HUES6 (cell line): ENCODE measurements at regions not wholly inside any gene's neighbourhood (a gene's known extent, or its start where the extent isn't known, plus 50 kb on each side); places are given as distances from the start of the nearest gene placed in this dataset.

ENCODE experiments used
- H3K27ac ChIP-seq: 2 replicates; pipeline ENCODE4 v1.7.0; 2013; ENCODE audit warnings: low read depth, mild to moderate bottlenecking, low read length, inconsistent platforms
- H3K27me3 ChIP-seq: 2 replicates; pipeline ENCODE4 v1.6.1; 2013; ENCODE audit warnings: low read length; ENCODE audit not compliant: control insufficient read depth, insufficient read depth
- H3K36me3 ChIP-seq: 2 replicates; pipeline ENCODE4 v1.6.1; 2013; ENCODE audit warnings: low read length; ENCODE audit not compliant: control insufficient read depth, insufficient read depth
- H3K4me1 ChIP-seq: 2 replicates; pipeline ENCODE4 v1.6.1; 2013; ENCODE audit warnings: low read length; ENCODE audit not compliant: control insufficient read depth, insufficient read depth
- H3K4me3 ChIP-seq: 2 replicates; pipeline ENCODE4 v1.5.1; 2013; ENCODE audit warnings: low read depth, low read length
- H3K9ac ChIP-seq: one replicate; pipeline ENCODE4 v1.6.1; 2013; ENCODE audit warnings: mild to moderate bottlenecking, low read length
- H3K9me3 ChIP-seq: 2 replicates; pipeline ENCODE4 v1.6.1; 2013; ENCODE audit warnings: low read depth, low read length; ENCODE audit not compliant: control insufficient read depth, insufficient read depth

- Histone ChIP-seq H3K36me3 (no peaks in the 10 kb centered on the region), H3K4me3 (no peak overlapping the region), H3K27me3 (no peaks in the 10 kb centered on the region), H3K9me3 (0 out of 2 replicates have a peak, but pooled peaks cover 2% of the 10 kb centered on the region), H3K27ac (no peak overlapping the region), H3K9ac (no peak overlapping the region), H3K4me1 (no peaks in the 10 kb centered on the region)
These were observed 317.4 kb downstream of the DIPK2A start for GRCh38 chr3:144289057-144289456.

- no peaks in the 10 kb centered on the region for H3K27me3 ChIP-seq
- H3K27ac ChIP-seq = no peak overlapping the region
- H3K4me3 ChIP-seq = no peak overlapping the region
- H3K9me3 ChIP-seq = 0 out of 2 replicates have a peak, but pooled peaks cover 2% of the 10 kb centered on the region
- no peaks in the 10 kb centered on the region for H3K36me3 ChIP-seq
- no peak overlapping the region for H3K9ac ChIP-seq
- H3K4me1 ChIP-seq = no peaks in the 10 kb centered on the region
These were observed 323.3 kb downstream of the DIPK2A start for GRCh38 chr3:144294659-144295538.

GRCh38 chr3:144295613-144296012, 324.0 kb downstream of the DIPK2A start:
- Histone ChIP-seq H3K27ac (no peak overlapping the region), H3K4me1 (no peaks in the 10 kb centered on the region), H3K27me3 (no peaks in the 10 kb centered on the region), H3K9me3 (0 out of 2 replicates have a peak, but pooled peaks cover 2% of the 10 kb centered on the region), H3K36me3 (no peaks in the 10 kb centered on the region), H3K4me3 (no peak overlapping the region), H3K9ac (no peak overlapping the region)

GRCh38 chr3:144296808-144297207, 325.2 kb downstream of the DIPK2A start:
- Histone ChIP-seq H3K27ac (no peak overlapping the region), H3K9me3 (0 out of 2 replicates have a peak, but pooled peaks cover 3% of the 10 kb centered on the region), H3K4me1 (no peaks in the 10 kb centered on the region), H3K9ac (no peak overlapping the region), H3K27me3 (no peaks in the 10 kb centered on the region), H3K36me3 (no peaks in the 10 kb centered on the region), H3K4me3 (no peak overlapping the region)

- Histone ChIP-seq H3K27ac (no peak overlapping the region), H3K9ac (no peak overlapping the region), H3K36me3 (no peaks in the 10 kb centered on the region), H3K4me3 (no peak overlapping the region), H3K27me3 (no peaks in the 10 kb centered on the region), H3K4me1 (no peaks in the 10 kb centered on the region), H3K9me3 (peaks cover 21% of the 10 kb centered on the region)
These were observed 330.2 kb downstream of the DIPK2A start for GRCh38 chr3:144301863-144302262.

GRCh38 chr3:144307951-144308350, 336.3 kb downstream of the DIPK2A start:
- no peak overlapping the region for H3K4me3 ChIP-seq
- no peak overlapping the region for H3K27ac ChIP-seq
- no peaks in the 10 kb centered on the region for H3K4me1 ChIP-seq
- H3K27me3 ChIP-seq = no peaks in the 10 kb centered on the region
- no peaks in the 10 kb centered on the region for H3K36me3 ChIP-seq
- peaks cover 14% of the 10 kb centered on the region for H3K9me3 ChIP-seq
- no peak overlapping the region for H3K9ac ChIP-seq

GRCh38 chr3:144308396-144308795, 336.8 kb downstream of the DIPK2A start:
- Histone ChIP-seq H3K4me1 (no peaks in the 10 kb centered on the region), H3K9me3 (peaks cover 11% of the 10 kb centered on the region), H3K27me3 (no peaks in the 10 kb centered on the region), H3K4me3 (no peak overlapping the region), H3K9ac (no peak overlapping the region), H3K27ac (no peak overlapping the region), H3K36me3 (no peaks in the 10 kb centered on the region)

- H3K36me3 ChIP-seq = no peaks in the 10 kb centered on the region
- no peak overlapping the region for H3K9ac ChIP-seq
- H3K27ac ChIP-seq = no peak overlapping the region
- no peaks in the 10 kb centered on the region for H3K27me3 ChIP-seq
- no peaks in the 10 kb centered on the region for H3K9me3 ChIP-seq
- H3K4me3 ChIP-seq = no peak overlapping the region
- no peaks in the 10 kb centered on the region for H3K4me1 ChIP-seq
These were observed 341.1 kb downstream of the DIPK2A start for GRCh38 chr3:144312702-144313101.

- H3K27me3 ChIP-seq = no peaks in the 10 kb centered on the region
- H3K9ac ChIP-seq = no peak overlapping the region
- no peak overlapping the region for H3K4me3 ChIP-seq
- H3K4me1 ChIP-seq = no peaks in the 10 kb centered on the region
- no peak overlapping the region for H3K27ac ChIP-seq
- no peaks in the 10 kb centered on the region for H3K36me3 ChIP-seq
- no peaks in the 10 kb centered on the region for H3K9me3 ChIP-seq
These were observed 343.3 kb downstream of the DIPK2A start for GRCh38 chr3:144314946-144315345.

- H3K27me3 ChIP-seq = no peaks in the 10 kb centered on the region
- H3K27ac ChIP-seq = no peak overlapping the region
- H3K9me3 ChIP-seq = no peaks in the 10 kb centered on the region
- H3K9ac ChIP-seq = no peak overlapping the region
- H3K4me3 ChIP-seq = no peak overlapping the region
- no peaks in the 10 kb centered on the region for H3K36me3 ChIP-seq
- no peaks in the 10 kb centered on the region for H3K4me1 ChIP-seq
These were observed 346.3 kb downstream of the DIPK2A start for GRCh38 chr3:144317961-144318360.

- no peaks in the 10 kb centered on the region for H3K4me1 ChIP-seq
- no peak overlapping the region for H3K9ac ChIP-seq
- H3K27me3 ChIP-seq = no peaks in the 10 kb centered on the region
- no peak overlapping the region for H3K27ac ChIP-seq
- no peaks in the 10 kb centered on the region for H3K9me3 ChIP-seq
- no peak overlapping the region for H3K4me3 ChIP-seq
- H3K36me3 ChIP-seq = no peaks in the 10 kb centered on the region
These were observed 352.5 kb downstream of the DIPK2A start for GRCh38 chr3:144324076-144324475.
